ENCODE measurements at regions not wholly inside any gene's neighbourhood (a gene's known extent, or its start where the extent isn't known, plus 50 kb on each side); places are given as distances from the start of the nearest gene placed in this dataset.
A peak's percentile ranks its signal among the peaks of the same experiment; 100 is the strongest.

DNA sequence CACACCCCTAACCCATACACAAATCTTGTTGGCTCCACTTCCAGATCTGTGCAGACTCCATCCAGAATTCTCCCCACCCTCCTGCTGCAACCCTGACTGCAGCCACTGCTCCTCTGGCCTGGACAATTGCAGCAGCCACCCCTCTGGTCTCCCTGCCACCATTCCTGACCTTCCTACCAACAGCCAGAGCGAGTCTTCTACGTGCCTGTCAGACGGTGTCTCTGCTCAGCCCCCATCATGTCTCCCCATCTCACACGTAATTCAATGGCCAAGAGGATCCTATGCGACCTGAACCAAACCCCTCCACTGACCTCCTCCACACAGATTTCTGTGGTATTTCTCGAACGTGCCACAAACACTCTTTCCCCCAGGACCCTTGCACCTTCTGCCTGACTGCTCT is 103.3 kb downstream of the TPRA1 start:
- Mint-ChIP-seq H3K27me3 (ENCODE audit: insufficient read depth, low read depth) (peaks cover 11% of the 10 kb centered on the region), H3K27ac (peak overlapping the region; percentile 24), H3K4me1 (peaks cover 22% of the 10 kb centered on the region), H3K4me3 (no peak overlapping the region), H3K9me3 (no peaks in the 10 kb centered on the region), H3K36me3 (no peaks in the 10 kb centered on the region)
- Histone ChIP-seq H3K9me3 (ENCODE audit: low read depth) (no peaks in the 10 kb centered on the region), H3K79me2 (ENCODE audit: low read depth) (no peaks in the 10 kb centered on the region), H3F3A (ENCODE audit: low read depth) (no peaks in the 10 kb centered on the region), H4K20me1 (ENCODE audit: low read depth) (no peaks in the 10 kb centered on the region), H3K36me3 (no peaks in the 10 kb centered on the region), H3K4me1 (peaks cover 9% of the 10 kb centered on the region), H3K27me3 (no peaks in the 10 kb centered on the region), H2AFZ (replicated peaks) (no peak overlapping the region), H3K4me3 (no peak overlapping the region), H3K9ac (no peak overlapping the region), H3K27ac (no peak overlapping the region), H3K4me2 (no peak overlapping the region)
- TF ChIP-seq, protein P1, sequence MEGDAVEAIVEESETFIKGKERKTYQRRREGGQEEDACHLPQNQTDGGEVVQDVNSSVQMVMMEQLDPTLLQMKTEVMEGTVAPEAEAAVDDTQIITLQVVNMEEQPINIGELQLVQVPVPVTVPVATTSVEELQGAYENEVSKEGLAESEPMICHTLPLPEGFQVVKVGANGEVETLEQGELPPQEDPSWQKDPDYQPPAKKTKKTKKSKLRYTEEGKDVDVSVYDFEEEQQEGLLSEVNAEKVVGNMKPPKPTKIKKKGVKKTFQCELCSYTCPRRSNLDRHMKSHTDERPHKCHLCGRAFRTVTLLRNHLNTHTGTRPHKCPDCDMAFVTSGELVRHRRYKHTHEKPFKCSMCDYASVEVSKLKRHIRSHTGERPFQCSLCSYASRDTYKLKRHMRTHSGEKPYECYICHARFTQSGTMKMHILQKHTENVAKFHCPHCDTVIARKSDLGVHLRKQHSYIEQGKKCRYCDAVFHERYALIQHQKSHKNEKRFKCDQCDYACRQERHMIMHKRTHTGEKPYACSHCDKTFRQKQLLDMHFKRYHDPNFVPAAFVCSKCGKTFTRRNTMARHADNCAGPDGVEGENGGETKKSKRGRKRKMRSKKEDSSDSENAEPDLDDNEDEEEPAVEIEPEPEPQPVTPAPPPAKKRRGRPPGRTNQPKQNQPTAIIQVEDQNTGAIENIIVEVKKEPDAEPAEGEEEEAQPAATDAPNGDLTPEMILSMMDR (IDR thresholded peaks at IDR 0.05) = no peak
- TF ChIP-seq EZH2 (IDR thresholded peaks at IDR 0.05) (no peak), EZH2phosphoT487 (IDR thresholded peaks at IDR 0.05) (no peak)
- no peak for DNase-seq (ENCODE audit: low spot score)

DNA sequence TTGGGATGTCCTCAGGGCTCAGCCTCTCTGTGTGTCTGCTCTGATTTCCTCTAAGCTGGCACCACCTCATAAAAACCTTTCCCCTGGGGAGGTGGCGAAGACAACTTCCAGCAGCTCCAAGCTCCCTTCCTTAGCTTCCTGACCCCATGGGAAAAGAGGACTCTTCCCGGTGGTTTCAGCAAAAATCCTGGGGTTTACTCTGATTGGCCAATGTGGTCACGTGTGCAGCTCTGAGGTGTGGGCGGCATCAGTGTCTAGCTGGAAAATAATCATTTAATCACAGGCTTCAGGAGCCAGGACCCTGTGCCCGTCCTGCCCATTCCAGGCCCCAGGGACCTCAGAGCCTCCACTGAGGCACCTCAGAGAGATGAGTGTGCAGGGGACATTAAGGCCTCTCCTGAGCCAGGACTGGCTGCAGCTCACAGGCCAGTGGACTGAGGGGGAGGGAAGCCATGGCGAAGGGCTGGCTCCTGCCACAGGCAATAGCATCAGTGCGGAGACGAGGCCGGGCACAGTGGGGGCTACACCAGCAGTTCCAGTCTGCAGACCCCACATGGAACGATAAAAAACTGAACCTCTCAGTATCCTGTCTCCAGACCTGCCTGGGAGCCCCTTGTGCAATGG is 104.1 kb downstream of the TPRA1 start:
- Histone ChIP-seq H3K79me2 (ENCODE audit: low read depth) (no peaks in the 10 kb centered on the region), H3K4me1 (peaks cover 9% of the 10 kb centered on the region), H3K27me3 (no peaks in the 10 kb centered on the region), H2AFZ (replicated peaks) (no peak overlapping the region), H3K4me3 (no peak overlapping the region), H3K9me3 (ENCODE audit: low read depth) (no peaks in the 10 kb centered on the region), H3K4me2 (no peak overlapping the region), H4K20me1 (ENCODE audit: low read depth) (no peaks in the 10 kb centered on the region), H3K9ac (no peak overlapping the region), H3F3A (ENCODE audit: low read depth) (no peaks in the 10 kb centered on the region), H3K27ac (no peak overlapping the region), H3K36me3 (no peaks in the 10 kb centered on the region)
- Mint-ChIP-seq H3K27me3 (ENCODE audit: insufficient read depth, low read depth) (peaks cover 11% of the 10 kb centered on the region), H3K4me3 (no peak overlapping the region), H3K36me3 (no peaks in the 10 kb centered on the region), H3K9me3 (no peaks in the 10 kb centered on the region), H3K4me1 (peaks cover 23% of the 10 kb centered on the region), H3K27ac (no peak overlapping the region)
- no peak for DNase-seq (ENCODE audit: low spot score)
- TF ChIP-seq, protein P1 (IDR thresholded peaks at IDR 0.05) = no peak

DNA sequence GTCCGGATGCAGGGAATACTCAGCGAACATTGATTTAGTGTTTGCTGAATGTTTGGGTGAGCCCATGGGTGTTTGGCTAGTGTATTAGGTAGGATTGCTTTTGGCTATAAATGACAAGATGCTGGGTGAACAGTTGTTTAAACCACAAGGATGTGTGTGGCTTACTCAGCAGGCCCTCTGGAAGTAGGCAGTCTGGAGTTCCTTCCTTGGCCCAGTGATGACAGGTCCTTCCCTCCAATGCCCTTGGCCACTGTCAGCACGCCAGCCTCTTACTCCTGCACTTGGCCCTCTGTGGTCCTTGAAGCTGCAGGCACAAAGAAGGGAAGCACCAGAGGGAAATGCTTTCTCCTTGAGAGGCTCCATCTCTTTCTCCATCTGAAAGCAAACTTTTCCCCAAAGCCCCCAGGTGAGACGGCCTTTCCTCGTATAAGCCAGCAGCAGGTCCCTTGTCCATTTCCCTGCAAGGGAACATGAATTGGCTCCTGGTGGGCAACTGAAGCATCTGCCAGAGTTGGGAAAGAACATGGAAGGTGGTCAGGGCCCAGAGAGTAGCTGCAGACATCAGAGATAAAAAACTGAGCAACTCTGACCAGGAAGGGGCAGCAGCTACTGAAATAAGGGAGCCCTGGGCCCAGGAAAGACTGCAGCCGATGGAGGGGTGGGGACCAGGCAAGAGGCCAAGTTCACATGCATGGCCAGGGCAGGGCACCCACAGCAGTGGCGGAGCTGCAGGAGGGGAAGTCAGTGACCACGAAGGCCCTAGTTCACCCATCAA is 105.0 kb downstream of the TPRA1 start:
- Histone ChIP-seq H3K9me3 (ENCODE audit: low read depth) (no peaks in the 10 kb centered on the region), H3K9ac (no peak overlapping the region), H3K36me3 (no peaks in the 10 kb centered on the region), H3K79me2 (ENCODE audit: low read depth) (no peaks in the 10 kb centered on the region), H3K4me2 (no peak overlapping the region), H3K27ac (no peak overlapping the region), H4K20me1 (ENCODE audit: low read depth) (no peaks in the 10 kb centered on the region), H3K4me3 (no peak overlapping the region), H3F3A (ENCODE audit: low read depth) (no peaks in the 10 kb centered on the region), H3K27me3 (no peaks in the 10 kb centered on the region), H3K4me1 (peaks cover 5% of the 10 kb centered on the region), H2AFZ (replicated peaks) (no peak overlapping the region)
- Mint-ChIP-seq H3K36me3 (no peaks in the 10 kb centered on the region), H3K4me1 (peaks cover 18% of the 10 kb centered on the region), H3K9me3 (no peaks in the 10 kb centered on the region), H3K4me3 (no peak overlapping the region), H3K27ac (no peak overlapping the region), H3K27me3 (ENCODE audit: insufficient read depth, low read depth) (peaks cover 11% of the 10 kb centered on the region)
- no peak for DNase-seq (ENCODE audit: low spot score)
- no peak for TF ChIP-seq EZH2phosphoT487 (IDR thresholded peaks at IDR 0.05)
- TF ChIP-seq, protein P1 (IDR thresholded peaks at IDR 0.05) = no peak
- no peak for TF ChIP-seq EZH2 (IDR thresholded peaks at IDR 0.05)
